Lower leg skin (tissue), 3 donors: ENCODE measurements at regions not wholly inside any gene's neighbourhood (a gene's known extent, or its start where the extent isn't known, plus 50 kb on each side); places are given as distances from the start of the nearest gene placed in this dataset.

Source experiments
- POLR2A ChIP-seq, 2 donors: fragments of 450-650 bp; IDR thresholded peaks; one replicate each; pipeline ENCODE4 v1.6.1; 2016 to 2017; ENCODE audit warnings: antibody characterized with exemption in 2 of 2, mild to moderate bottlenecking in 1 of 2, moderate library complexity in 1 of 2
- TF ChIP-seq, protein P1 (sequence below), 3 donors: fragments of 450-650 bp; IDR thresholded peaks; one replicate each; pipeline ENCODE4 v1.5.1; 2016; ENCODE audit warnings: antibody characterized with exemption in 3 of 3, mild to moderate bottlenecking in 3 of 3, moderate library complexity in 2 of 3

DNA sequence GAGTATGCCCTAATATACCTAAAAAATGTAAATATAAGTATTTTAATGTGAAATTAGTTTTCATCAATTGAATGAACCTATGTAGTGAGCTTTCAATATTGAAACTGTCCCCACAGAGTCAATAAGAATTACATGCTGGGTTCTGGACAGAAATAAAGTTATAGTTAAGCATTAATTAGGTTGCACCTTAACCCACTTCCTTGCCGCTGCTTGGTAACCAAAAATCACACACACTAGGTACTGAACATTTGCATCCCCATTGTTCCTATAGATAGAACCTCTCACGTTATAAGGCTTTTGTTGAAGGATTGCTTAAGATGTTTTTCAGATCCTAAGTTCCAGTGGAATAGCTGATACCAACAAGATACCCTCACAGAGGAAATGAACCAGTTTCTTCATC, 237.1 kb upstream of the OPRM1 start:
- TF ChIP-seq, protein P1, sequence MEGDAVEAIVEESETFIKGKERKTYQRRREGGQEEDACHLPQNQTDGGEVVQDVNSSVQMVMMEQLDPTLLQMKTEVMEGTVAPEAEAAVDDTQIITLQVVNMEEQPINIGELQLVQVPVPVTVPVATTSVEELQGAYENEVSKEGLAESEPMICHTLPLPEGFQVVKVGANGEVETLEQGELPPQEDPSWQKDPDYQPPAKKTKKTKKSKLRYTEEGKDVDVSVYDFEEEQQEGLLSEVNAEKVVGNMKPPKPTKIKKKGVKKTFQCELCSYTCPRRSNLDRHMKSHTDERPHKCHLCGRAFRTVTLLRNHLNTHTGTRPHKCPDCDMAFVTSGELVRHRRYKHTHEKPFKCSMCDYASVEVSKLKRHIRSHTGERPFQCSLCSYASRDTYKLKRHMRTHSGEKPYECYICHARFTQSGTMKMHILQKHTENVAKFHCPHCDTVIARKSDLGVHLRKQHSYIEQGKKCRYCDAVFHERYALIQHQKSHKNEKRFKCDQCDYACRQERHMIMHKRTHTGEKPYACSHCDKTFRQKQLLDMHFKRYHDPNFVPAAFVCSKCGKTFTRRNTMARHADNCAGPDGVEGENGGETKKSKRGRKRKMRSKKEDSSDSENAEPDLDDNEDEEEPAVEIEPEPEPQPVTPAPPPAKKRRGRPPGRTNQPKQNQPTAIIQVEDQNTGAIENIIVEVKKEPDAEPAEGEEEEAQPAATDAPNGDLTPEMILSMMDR (IDR thresholded peaks at IDR 0.05) = no peak
- TF ChIP-seq POLR2A (IDR thresholded peaks at IDR 0.05) = no peak
